HG02610 (cell line): ENCODE measurements at regions not wholly inside any gene's neighbourhood (a gene's known extent, or its start where the extent isn't known, plus 50 kb on each side); places are given as distances from the start of the nearest gene placed in this dataset.
"Not testable (repeated sequence)": the region's sequence is repeated elsewhere in the genome, so short reads cannot be mapped to it uniquely, and the experiment has no call there.

Source experiments
- ATAC-seq: cut with Tn5 transposase; IDR thresholded peaks from one replicate; pipeline ENCODE4 v1.9.1; 2021; ENCODE audit warnings: mild to moderate bottlenecking, moderate library complexity; ENCODE audit not compliant: unreplicated experiment

DNA sequence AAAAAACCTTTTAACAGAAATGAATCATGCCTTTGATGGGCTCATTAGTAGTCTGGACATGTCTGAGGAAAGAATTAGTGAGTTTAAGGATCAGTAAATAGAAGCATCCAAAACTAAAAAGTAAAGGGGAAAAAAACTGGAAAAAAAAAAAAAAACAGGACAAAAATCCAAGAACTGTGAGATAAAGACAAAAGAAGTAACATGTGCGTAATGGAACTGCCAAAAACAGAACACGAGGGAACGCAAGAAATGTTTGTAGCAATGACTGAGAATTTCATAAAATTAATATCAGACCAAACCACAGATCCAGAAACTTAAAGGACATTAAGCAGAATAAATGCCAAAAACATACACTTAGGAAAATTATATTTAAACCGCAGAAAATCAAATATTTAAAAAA is 77.4 kb downstream of the MS4A13 start:
- ATAC-seq: no peak

DNA sequence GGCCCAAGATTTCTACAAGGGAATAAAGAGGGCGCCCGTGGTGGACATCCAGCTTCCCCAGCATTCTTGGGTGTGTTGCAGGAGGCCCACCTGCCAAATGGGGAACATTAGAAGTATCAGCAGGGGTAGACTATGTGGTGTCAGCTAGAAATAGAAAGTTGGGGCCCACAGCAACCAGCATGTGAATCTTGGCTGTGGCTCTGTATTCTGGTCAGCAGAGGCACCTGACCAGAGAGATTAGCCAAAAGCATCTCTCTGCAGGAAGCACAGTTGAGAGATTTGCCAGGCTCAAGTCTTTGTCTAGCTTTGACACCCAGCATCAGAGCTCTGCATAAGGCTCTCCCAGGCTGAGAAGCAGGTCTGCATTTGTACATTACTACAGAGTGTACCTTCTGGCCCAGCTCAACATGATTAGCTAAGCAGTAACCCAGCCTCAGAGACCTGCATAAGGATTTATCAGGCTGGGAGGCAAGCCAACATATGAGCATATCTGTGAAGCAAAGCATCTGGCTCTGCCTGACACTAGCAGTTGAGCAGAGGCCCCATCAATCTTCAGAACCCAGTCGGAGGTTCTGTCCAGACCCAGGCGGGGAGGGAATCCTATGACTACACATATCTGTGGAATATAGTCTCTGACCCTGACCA is 79.9 kb downstream of the MS4A13 start:
- ATAC-seq: no peak

DNA sequence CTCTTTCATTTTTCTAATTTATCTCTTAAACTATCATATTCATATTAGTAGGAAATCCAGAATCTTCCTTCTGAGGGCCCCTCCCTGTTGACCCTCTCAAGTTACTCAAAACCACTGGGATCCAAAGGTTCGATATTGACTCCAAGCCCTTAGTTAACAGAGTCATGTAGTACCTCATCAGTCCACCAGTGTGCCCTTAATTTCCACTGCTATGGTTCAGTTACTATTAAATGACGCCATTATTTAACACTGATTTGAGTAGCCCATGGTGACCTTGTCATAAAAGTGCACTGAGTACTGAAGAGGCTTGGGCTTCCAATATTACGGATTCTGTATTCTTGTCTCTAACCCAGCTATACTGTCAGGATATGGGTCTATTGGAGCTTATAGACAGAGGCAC is 91.9 kb upstream of the MS4A8 start:
- no peak for ATAC-seq

DNA sequence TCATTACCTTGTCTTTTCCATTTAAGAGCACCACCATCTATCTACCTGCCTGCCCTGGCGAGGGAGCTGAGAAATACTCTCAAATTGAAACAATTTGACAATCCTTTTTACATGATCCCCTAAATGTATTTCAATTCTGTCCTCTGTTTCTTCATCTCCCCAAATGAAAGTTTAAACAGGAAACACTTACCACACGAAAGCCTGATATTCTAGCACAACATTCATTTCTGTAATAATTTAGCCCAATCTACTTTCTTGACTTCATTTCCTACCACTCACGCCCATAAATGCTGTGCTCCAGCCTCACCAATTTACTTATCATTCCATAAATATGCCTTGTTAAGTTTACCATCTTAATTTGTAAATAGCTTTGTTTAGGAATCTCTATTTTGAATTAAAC is 89.8 kb upstream of the MS4A8 start:
- ATAC-seq: no peak

DNA sequence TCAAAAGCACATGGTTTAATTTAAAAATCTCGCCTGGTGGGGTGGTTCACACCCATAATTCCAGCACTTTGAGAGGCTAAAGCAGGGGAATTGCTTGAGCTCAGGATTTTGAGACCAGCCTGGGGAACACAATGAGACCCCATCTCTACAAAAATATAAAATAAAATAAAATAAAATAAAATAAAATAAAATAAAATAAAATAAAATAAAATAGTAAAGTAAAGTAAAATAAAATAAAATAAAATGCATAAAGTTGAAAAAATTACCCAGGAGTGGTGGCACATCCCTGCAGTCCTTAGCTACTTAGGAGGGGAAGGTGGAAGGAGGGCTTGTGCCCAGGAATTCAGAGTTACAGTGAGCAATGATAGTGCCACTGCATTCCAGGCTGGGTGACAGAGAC is 88.7 kb upstream of the MS4A8 start:
- no peak for ATAC-seq

DNA sequence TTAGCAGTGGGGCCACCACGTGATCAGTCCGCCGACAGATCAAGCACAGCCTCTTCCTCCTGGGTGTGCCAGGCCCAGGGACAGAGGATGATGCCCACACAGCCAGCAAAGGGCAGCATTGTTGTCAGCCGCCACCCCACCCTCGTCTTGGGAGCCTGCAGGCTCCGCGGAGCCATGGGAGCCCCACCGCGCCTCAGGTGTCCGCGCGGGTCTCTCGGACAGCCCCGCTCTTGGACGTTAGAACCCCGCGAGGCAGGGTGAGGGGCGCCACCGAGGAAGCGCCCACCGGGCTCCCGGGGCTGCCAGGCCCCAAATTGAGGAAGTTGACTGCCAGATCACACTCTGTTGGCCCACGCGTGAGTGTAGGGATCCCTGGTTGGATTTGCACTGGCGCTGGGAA is 83.9 kb upstream of the MS4A8 start:
- ATAC-seq: no peak

DNA sequence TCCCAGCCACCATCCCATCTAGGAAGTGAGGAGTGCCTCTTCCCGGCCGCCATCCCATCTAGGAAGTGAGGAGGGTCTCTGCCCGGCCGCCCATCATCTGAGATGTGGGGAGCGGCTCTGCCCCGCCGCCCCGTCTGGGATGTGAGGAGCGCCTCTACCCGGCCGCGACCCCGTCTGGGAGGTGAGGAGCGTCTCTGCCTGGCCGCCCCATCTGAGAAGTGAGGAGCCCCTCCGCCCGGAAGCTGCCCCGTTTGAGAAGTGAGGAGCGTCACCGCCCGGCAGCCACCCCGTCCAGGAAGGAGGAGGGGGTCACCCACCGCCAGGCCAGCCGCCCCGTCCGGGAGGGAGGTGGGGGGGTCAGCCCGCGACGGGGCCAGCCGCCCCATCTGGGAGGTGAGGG is 77.5 kb upstream of the MS4A8 start:
- ATAC-seq: not testable (repeated sequence)

DNA sequence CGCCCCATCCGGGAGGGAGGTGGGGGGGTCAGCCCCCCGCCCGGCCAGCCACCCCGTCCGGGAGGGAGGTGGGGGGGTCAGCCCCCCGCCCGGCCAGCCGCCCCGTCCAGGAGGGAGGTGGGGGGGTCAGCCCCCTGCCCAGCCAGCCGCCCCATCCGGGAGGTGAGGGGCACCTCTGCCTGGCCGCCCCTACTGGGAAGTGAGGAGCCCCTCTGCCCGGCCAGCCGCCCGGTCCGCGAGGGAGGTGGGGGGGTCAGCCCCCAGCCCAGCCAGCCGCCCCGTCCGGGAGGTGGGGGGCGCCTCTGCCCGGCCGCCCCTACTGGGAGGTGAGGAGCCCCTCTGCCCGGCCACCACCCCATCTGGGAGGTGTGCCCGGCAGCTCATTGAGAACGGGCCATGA is 76.6 kb upstream of the MS4A8 start:
- ATAC-seq: not testable (repeated sequence)

DNA sequence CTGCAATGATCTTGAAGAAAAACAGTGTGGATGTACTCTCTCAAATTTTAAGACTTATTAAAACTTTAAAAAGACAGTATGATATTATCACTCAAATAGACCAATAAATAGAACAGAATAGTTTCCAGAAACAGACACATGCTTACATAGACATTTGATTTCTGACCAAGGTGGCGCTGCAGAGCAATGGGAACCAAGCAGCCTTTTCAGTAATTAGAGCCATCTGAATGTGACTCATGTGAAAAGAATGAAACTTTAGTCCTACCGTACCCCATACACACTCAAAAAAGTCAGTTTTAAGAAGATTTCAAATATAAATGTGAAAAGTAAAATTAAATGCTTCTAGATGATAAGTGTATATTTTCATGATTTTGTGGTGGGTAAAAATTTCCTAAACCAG is 74.2 kb upstream of the MS4A8 start:
- ATAC-seq: no peak

DNA sequence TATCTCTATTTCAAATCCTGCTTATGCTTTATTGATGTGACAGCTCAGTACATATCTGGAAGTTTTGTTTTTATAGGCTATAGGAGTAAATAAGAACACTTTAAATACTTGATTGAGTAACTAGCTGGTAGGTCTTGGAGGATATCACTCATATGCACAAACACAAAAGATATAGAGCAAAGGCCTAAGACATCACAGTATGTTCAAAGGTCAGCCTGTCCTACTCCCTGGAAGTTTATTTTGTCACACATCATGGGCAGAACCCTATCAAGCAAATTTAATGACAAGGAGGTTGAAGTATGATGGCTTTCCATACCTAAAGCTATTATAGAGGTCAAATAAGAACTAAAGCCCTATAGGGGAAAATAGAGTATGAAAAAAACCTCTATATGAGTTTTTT is 70.0 kb upstream of the MS4A8 start:
- ATAC-seq: no peak

DNA sequence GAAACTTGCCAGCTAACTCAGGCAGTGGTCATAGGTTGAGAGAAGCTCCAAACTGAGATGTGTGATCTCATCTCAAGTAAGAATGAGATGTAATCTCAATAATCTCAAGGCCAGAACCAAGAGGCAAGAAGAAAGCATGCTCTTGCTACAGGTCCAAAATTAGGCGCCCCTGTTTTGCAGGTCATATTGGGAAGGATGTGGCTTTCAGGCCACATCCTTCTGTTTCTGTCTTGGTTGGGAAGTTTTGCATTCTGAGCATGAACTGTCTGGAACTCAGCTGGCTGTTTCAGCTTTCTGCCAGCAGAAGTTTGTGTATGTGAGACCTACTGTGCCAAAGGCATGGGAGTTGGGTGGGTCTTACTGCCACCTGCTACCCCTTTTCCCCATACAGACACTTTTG is 67.5 kb upstream of the MS4A8 start:
- peak; percentile 27 for ATAC-seq

DNA sequence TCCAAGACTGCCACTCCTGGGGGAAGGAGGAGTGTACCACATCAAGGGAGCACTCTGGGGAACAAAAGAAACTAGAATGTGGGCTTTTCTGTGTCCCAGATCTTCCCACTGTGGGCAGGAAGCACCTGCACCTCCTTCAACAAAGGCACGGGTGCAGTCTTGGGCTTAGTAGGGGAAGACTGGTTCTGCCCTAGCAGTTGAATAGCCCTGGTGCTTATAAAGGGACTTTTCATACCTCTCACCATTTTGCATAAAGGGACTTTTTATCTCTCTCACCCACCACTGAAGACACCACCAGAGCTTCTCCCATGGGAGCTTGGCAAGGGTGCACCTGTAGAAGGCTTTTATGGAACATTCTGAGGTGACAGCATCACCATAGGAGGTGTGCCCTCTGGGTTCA is 65.8 kb upstream of the MS4A8 start:
- peak; percentile 87 for ATAC-seq

DNA sequence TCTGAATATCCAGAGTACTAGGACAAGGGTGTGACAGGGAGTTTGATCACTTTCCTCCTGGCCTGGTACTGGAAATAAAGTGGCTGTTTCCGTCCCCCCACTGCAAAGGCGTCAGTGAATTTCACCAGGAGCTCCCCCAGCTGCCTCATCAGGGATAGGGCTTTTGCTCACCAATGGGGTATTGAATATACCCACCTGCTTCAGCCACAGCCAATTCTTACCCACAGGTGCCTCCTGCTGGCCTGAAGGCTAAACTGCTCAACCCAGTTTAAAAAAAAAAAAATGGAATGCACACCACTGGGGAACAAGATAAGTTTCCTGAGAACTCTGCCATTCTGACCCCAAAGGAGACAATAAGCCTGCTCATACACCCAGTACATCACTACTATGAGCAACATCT is 65.3 kb upstream of the MS4A8 start:
- peak; percentile 39 for ATAC-seq

DNA sequence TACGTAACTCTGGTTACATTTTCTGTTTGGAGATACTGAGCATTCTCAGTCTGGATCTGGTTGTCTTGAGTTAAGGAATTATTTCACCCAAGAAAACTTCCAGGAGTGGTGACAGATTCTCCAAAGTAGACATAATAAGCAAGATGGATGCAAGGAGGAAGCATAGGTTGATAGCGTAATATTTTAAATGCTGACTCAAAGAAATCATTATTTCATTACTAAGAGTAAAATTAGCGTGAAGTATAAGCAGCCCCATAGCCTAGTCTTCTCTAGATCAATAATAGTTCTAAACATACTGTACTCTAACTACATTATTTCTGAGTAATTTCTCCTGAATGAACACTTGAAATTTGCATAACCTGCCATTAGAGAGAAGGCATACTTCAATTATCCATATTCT is 57.5 kb upstream of the MS4A8 start:
- no peak for ATAC-seq

DNA sequence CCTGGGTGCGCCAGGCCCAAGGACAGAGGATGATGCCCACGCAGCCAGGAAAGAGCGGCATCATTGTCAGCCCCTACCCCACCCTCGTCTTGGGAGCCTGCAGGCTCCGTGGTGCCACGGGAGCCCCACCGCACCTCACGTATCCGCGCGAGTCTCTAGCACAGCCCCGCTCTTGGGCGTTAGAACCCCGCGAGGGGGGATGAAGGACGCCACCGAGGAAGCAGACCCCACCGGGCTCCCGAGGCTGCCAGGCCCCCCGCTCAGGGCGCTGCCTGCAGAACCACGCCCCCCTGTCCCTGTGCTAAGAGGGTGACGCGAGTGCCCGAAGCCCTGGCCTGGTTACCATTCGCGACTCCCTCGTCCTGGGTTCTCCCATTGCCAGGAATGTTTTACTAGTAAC is 52.3 kb upstream of the MS4A8 start:
- ATAC-seq: no peak
